CD4-positive, alpha-beta T cell treated with Interleukin-15 for 4 hours (primary cell): ENCODE measurements at regions not wholly inside any gene's neighbourhood (a gene's known extent, or its start where the extent isn't known, plus 50 kb on each side); places are given as distances from the start of the nearest gene placed in this dataset.
A peak's percentile ranks its signal among the peaks of the same experiment; 100 is the strongest.

Source experiments
- DNase-seq: peaks from one replicate; pipeline ENCODE4 v3.0.0-alpha.2; 2020; ENCODE audit warnings: low spot score

DNA sequence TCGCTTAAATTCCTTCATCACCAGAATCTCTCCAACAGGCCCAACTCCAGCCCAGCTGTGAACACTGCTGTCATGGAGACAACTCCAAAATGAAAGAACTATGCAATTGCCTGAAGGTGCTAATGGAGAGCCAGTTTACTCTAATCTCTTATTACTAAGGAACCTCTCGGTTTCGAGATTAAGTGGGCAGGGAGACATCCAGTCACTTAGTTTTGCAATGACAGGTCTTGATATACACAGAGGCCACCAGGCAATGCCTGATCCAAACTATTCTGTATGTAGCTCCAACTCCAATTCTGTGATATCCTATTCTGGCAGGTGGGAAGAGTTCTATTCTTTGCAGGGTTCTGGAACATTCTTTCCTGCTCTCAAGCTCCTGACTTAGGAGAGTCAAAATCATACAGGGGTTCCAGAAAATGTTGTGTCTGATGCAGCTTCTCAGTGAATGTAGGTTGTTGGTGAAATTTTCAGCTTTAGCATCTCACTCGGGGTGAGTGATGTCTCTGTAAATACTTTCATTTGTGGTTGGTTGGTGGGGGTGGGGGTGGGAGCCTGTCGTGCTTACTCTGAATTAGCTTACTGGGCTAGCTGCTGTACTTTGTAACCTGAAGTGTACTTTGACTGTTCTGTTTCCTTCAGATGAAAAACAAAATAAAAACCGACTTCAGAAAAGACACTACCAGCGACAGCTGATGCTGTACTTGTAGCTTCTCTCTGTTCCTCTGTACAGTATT is 170.9 kb downstream of the PALM2AKAP2 start:
- no peak for DNase-seq

DNA sequence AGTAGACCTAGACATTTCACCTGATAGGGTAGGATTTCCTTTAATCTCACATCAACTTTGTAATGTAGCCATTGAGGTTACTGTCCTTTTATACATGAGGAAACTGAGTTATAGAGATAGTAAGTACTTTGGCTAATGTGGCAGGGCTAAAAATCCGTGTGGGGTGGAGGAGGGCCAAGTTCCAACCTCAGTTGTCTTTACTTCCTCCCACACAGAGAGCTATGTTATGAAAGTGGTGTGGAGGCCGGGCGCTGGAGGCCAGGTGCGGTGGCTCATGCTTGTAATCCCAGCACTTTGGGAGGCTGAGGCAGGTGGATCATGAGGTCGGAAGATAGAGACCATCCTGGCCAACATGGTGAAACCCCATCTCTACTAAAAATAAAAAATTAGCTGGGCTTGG is 173.3 kb downstream of the PALM2AKAP2 start:
- DNase-seq: no peak

DNA sequence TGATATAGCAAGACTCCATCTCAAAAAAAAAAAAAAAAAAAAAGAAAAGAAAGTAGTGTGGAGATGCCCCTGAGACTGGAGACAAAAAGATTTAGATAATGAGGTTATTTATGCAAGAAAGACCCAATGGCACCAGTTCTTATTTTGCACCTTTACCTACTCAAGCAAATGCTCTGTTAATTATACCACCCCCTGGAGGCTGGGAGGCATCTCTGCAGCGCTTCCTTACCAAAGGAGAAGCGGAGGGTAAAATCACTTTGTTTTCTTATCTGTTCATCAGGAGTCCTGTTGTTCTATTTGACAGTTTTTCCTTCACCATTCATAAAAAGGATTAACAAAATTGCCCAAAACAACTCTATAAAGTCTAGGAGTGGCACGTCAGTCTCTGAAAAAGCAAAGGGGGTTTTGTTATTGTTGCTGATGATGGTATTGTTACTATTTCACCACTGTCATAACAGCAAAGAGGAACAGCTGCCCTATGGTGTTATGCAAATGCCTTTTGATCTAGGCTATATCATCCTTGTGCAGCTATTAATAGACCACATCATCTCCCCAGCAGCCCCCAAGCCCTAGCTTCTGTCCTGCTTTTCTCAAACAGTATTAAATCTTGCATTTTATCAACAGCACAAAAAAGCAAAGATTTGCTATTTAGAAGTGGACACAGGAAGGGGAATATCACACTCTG is 174.0 kb downstream of the PALM2AKAP2 start:
- no peak for DNase-seq

DNA sequence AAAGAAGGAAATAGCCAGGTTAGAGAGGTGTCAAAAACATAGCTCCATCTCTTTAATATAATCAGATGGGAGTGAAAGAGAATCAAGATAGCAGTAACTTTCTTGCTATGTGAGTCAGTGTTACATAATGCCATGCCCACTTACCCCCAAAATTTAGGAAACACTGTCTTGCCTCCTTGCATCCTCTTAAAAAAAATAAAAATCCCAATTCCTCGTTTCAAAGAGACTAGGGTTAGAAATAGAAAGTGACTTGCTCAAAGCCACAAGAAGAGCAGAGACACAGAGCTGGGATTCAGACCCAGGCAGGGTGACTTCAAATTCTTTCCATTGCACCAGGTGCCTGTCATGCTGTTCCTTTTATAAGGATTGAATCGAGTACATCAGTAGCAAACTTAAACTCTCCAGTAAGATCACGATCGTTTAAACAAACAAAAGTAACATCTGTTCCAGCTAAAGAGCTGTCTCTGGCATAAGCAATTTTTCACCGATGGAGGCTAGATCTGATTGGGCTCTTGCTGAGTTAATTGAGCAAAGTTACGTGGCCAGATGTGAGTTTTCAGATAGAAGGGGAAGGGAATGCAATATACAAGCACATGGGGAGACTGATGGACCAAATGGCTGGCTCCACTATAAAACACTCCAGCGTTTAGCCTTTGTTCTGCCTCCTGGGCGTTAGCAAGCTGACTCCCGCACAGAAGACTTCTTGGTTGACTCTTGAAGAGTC is 176.9 kb downstream of the PALM2AKAP2 start:
- DNase-seq: no peak

DNA sequence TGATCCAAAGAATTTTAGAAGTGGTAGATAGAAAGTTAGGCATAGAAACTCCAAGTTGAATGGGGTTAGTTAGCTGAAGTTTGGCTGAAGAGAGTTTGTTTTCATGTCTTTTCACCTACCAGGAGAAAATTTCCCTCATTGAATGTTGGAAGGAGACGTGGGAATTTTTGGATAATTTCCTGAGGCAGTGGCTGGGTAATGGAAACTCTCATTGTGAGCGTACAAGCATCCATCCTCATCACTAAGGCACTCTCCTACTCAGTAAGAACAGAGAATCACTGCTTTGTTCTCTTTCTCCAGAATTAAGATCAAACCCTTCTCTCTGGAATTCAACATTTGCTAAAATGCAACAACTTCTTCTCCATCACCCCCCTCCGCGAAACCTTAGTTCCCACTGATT is 179.7 kb downstream of the PALM2AKAP2 start:
- no peak for DNase-seq

DNA sequence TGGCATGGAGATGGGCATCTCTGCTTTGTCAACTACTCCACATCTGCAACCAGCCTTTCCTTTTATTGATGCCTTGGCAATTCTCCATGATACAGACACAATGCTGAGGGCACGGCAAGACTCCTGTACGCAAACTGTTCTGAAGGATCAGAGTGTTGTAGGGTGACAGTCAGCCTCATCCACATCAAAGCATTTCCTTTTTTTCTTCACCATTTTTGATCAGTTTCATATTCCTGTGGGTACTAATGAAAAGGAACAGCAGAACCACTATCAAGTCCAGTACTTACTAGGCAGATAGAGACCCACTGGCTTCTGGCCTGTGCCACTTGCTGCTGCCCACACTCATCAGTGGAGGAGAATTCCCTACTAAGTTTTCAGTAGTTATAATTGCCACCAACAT is 181.6 kb downstream of the PALM2AKAP2 start:
- no peak for DNase-seq

DNA sequence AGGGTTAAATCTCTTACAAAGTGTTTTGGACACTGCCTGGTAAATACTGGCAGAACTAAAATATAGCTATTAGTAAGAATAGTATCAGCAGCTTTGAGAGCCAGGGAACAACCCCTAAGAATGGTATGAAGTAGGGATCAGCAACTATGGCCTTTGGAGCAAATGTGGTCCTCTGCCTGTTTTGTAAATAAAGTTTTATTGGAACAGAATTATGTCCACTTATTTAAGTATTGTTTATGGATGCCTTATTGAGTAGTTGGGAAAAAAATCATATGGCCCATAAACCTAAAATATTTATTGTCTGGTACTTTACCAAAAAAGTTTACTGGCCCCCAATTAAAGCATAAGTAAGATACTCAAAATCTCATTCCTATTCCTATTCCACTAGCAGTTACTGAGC is 182.2 kb downstream of the PALM2AKAP2 start:
- DNase-seq: no peak

DNA sequence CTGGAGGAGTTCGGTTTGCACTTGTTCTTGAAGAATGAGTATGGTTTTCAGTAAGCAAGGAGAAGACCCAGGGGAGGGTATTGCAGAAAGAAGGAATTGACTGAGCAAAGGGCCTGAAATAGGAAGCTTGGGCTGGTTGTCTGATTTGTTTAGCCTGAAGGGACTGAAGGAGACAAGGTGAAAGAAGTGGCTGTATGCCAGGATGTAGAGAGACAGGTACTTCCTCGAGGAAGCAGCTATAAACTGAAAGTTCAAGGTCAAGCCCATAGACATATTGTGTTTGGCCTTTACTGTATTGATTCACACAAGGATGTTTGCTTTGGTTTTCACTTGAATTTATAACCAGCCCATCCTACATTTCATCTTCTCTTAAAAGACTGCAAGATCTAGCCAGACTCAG is 183.1 kb downstream of the PALM2AKAP2 start:
- no peak for DNase-seq

DNA sequence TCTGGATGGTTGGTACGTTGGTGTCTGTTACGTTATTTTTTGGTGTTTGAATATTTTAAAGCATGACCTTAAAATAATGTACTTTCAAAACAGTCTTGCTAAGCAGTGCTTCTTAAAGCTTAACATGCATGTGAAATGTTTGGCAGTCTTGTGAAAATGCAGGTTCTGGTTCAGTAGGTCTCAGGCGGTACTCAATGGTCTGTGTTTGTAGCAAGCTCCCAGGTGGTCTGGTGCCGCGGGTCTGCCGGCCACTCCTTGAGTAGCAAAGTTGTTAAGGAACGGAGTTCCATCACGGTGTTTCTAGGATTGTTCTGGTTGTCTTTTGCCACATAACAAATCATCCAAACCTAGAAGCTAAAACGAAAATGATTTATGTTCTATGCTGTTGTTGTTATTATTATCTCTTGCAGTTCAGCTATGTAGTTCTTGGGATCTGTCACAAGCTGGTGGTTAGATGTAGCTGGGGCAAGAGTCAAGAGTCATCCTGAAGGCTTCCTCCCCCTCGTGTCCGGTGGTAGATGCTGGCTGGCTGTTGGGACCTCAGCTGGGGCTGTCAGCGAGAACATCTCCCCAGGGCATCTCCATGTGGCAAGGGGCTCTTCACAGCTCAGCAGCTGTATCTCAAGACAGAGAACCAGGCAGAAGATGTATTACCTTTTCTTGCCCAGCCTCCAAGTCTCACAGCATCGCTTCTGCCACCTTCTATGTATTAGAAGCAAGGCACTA is 186.8 kb downstream of the PALM2AKAP2 start:
- no peak for DNase-seq

DNA sequence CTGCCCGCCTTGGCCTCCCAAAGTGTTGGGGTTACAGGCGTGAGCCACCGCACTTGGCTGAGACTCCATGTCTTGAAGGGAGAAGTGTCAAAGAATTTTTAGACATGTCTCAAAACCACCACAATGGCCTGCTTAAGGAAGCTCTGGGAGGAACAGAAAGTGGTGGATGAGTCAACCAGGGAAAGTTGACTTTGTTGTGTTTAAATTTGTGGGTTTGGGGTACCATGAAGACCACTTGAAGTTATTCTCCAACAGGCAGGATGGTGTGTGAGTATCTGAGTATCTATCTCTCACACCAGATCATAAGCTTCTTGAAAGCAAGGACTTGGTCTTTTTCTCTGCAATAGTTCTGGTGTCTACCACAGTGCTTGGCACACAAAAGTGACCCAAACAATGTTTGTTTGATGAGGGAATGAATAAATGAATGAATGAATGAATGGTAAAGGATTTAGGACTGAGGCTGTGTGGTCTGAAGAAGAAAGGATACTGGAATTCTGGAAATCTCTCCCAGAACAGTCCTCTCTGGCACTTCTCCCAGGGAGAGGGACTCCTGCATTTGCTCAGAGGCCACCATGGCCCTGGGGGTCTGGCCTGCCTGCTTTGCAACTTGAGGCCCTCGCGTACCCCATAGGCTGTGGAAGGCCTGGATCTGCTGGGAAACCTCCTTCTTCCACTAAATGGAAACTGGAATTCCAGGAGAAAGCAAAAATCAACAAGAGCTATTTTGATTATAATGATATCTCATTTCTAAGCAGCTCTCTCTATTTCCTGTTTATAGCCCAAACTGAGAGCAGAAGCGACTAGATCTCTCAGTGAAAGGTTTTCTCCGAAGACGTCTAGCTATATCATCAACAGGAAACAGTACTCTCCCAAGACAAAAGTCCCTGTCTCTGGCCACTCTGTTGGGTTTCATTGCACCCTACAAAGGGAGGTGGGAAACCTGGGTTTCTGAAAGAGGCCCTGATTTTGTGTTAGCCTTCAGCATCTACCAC is 187.9 kb downstream of the PALM2AKAP2 start:
- DNase-seq: peak; percentile 40

DNA sequence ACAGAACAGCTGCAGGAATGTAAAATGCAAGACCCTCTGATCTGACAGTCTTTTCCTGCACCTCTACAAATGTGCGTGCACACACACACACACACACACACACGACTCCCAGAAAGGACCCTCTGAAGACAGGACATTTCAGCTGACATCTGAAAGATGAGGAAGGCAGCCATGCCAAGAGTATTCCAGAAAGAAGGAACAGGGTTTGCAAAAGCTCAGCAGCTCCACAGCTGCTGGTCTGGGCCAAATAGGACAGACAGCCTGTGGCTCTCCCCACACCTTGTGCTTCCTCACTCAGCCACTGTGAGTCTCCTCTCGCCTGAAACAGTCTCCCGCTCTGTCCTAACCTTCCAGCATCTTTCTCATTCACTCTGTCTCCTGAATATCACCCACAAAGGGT is 189.0 kb downstream of the PALM2AKAP2 start:
- DNase-seq: no peak

DNA sequence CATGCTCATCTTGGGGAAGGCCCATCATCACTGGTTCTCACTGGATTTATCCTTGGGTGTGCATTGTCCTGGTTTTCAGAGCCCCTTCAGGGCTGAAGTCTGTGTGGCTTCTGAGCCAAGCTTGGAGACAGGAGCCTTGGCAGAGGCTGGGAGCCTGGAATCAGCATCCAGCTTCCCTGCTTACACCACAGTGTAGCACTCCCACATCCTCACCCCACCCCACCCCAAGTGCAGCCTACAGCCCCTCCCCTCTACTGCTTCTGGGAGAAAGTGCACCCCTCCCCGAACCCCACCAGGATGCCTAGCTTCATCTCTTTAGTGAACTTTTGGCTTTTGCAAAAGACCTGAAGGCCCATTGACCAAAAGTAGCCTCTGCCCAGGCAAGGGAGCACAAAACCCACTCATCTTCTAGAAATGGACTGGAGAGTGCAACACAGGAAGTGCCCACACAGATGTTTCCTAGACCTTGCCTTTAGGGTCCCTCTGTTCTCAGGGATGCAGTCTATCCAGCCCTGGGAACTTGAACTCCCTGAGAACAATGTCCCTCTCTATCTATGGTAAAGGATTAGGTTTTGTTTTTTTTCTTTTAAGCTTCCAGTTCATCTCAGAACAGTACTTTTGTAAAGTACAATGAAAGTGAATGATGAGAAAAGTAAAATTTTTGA is 189.7 kb downstream of the PALM2AKAP2 start:
- DNase-seq: no peak

DNA sequence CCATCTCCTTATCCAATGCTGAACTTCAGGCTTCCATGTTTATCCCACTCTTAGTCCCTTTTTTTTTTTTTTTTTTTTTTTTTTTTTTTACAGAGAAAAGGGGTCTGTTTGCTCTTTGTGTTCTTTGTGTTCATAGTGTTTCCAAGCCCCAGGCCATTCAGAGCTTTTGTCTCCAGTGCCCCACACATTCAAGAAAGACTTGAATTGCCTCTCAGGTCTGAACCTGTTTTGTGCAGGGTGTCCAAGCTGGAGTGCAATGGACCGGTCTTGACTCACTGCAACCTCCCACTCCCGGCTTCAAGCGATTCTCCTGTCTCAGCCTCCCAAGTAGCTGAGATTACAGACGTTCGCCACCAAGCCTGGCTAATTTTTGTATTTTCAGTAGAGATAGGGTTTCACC is 191.2 kb downstream of the PALM2AKAP2 start:
- no peak for DNase-seq

DNA sequence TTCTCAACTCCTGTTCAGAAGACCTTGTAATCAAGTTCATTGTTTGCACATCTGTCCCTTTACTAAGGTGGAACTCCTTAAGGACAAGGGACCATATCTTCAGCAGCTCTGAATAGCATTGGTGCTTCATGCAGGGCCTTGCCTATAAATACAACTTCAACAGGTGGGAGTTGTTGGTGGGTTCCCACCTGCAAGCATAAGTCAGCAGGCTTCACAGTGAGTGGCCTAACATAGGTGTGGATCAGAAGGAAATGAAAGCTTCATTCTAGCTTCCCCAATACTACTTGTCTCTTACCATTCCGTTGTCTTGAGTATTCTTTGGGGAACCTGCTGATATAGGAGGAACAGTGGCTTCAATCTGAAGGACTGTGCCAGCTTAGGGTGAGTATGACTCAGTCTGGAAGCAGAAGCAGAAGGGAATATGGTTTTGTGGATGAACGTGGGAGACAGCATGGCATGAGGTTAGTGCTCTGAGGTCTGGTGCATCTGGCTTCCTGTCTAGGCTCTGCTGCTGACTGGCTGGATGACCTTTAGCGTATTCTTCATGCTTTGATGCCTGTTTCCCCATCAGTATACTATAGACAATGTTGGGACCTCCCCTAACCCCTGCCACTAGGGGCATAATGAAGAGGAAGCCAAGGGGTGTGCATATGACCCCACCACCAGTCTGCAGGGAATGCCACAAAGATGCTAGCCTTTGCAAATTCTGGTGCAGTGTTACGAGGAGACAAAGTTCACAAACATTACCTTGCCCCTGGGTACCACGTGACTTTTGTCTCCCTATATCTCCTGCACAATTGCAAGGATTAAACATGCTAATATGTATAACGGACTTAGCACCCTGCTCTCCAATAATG is 192.3 kb downstream of the PALM2AKAP2 start:
- DNase-seq: no peak

DNA sequence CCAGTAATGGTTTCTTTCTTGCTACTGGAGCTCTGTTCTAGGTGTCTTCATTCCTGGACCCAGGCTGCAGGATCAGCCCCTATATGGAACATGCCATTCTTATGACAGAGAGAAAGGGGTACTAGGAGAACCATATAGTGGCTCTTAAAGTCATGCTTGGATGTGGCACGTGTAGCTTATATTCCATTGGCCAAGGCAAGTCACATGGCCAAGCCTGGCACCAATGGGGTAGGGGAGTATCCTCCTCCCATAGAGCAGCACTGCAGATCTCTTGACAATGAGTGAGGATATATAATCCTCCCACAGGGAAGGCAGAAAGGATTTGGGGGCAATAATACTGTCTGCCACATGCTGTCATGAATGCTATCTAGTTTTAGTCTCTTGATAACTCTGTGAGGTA is 193.3 kb downstream of the PALM2AKAP2 start:
- no peak for DNase-seq

DNA sequence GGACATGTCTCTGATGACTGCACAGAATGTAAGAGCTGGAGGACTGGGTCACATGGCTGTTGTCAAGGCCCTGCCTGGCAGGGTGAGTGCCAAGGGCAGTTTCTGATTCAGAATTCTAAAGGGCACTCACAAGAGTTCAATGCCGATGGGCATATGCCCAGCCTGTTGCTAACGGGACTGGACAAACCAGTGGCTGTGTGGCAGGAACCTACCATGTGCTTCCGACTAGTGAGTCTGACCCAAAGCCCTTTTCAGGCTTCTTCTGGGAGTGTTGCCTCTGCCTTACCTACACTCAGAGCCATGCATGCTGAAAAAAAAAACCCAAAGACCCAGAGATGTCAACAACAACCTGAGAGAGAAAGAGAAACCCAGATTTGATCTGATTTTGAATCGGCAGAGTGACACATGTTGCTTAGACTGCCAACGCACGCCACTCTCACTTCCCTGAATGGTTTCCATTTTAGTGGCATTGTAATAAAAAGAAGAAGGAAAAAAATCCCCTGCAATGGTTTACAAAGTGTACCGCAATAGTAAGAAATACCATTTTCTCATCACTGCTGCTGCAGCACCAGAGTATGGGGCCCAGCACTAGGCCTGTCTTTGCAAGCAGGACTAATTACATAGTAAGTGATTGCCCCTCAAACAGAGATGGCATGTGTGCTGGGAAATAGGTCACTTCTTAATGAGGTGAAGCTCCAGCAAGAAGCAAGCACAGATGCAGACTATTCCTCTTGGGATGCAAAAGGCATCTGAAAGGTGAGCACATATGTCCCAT is 194.3 kb downstream of the PALM2AKAP2 start:
- DNase-seq: peak; percentile 31

DNA sequence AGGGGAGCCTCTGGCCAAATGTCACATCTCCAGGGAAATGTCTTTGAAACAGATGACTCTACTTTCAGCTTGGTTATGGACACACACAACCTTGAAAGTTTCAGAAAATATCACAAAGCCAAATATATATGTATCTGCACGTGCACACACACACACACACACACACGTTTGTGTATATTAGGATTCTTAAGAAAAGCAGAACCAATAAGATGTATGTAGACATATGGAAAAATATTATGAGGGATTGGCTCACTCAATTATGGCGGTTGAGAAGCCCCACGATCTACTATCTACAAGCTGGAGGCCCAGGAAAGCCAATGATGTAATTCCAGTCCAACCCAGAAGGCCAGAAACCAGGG is 194.9 kb downstream of the PALM2AKAP2 start:
- DNase-seq: no peak

DNA sequence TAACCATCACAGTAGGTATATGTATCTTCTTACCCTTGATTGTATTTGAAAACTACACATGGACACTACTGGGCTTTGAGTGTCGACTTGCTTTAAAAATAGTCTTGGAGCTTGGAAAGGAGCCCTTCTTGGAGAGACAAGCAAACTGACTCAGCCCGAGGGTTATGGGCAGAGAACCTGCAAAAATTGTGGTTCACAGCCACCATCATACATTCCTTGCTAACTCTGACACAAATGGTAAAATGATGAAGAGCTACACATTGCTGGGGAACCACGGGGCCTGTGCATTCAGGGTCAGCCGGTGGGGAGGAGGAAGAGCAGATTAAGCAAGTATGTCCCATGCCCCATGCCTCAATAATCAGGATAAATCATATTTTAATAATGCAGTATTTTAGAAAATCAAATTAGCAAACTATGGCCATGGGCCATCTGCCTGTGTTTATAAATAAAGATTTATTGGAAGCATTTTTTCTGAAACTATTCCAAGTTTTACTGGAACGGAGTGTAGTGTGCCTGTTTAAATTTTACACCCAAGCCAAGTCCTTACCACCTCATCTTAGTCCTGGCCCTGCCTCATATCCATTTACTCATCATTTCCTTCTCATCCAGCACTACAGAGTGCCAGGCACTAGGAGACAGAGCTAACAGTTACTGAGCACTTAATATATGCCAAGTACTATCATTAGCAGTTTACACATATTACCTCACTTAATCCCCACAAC is 195.7 kb downstream of the PALM2AKAP2 start:
- DNase-seq: no peak
